PC-9 (cell line): ENCODE measurements at regions not wholly inside any gene's neighbourhood (a gene's known extent, or its start where the extent isn't known, plus 50 kb on each side); places are given as distances from the start of the nearest gene placed in this dataset.

Source experiments
- EZH2 ChIP-seq: fragments of 200-600 bp; sonication (generic); IDR thresholded peaks from 2 replicates; pipeline ENCODE4 v1.8.0; 2017; ENCODE audit warnings: antibody characterized with exemption, low read depth
- TF ChIP-seq, protein P1 (sequence below): fragments of 200-600 bp; sonication (generic); conservative IDR thresholded peaks from 2 replicates; pipeline ENCODE4 v1.6.1; 2017; ENCODE audit warnings: mixed run types, antibody characterized with exemption, mild to moderate bottlenecking, moderate library complexity

DNA sequence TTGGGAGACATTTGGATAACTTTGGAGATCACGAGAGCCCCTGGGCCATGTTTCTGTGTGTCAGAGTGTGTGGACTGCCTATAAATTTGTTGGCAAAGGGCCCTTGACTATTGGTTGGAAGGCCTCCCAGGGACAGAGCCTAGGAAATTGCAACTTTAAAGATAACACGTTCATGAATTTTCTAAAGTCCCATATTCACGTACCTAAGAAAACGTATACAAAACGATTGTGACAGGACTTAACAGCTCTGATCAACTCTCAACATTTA, 55.8 kb downstream of the DOP1B start:
- TF ChIP-seq, protein P1, sequence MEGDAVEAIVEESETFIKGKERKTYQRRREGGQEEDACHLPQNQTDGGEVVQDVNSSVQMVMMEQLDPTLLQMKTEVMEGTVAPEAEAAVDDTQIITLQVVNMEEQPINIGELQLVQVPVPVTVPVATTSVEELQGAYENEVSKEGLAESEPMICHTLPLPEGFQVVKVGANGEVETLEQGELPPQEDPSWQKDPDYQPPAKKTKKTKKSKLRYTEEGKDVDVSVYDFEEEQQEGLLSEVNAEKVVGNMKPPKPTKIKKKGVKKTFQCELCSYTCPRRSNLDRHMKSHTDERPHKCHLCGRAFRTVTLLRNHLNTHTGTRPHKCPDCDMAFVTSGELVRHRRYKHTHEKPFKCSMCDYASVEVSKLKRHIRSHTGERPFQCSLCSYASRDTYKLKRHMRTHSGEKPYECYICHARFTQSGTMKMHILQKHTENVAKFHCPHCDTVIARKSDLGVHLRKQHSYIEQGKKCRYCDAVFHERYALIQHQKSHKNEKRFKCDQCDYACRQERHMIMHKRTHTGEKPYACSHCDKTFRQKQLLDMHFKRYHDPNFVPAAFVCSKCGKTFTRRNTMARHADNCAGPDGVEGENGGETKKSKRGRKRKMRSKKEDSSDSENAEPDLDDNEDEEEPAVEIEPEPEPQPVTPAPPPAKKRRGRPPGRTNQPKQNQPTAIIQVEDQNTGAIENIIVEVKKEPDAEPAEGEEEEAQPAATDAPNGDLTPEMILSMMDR: no peak
- TF ChIP-seq EZH2: no peak
